B cell (primary cell): ENCODE measurements at regions not wholly inside any gene's neighbourhood (a gene's known extent, or its start where the extent isn't known, plus 50 kb on each side); places are given as distances from the start of the nearest gene placed in this dataset.
A peak's percentile ranks its signal among the peaks of the same experiment; 100 is the strongest.

ENCODE experiments used
- ATAC-seq: fragments of 200-7000 bp; cut with Tn5 transposase; one replicate; pipeline ENCODE4 v1.10.0; 2021; ENCODE audit warnings: low read depth, mild to moderate bottlenecking, moderate number of reproducible peaks, moderate library complexity
- CTCF ChIA-PET: fragments of 350-600 bp; sonication (Branson Sonifier 250); formaldehyde crosslinking; loops from one replicate; lab custom pipeline; 2021; ENCODE audit warnings: antibody characterized with exemption, inconsistent platforms; lab: Charles Lee
- POLR2A ChIA-PET: fragments of 350-600 bp; sonication (Branson Sonifier 250); formaldehyde crosslinking; loops from one replicate; lab custom pipeline; 2021; ENCODE audit warnings: antibody characterized with exemption; lab: Charles Lee
- DNase-seq: peaks from one replicate; pipeline ENCODE4 v3.0.0; 2013
- H2AFZ ChIP-seq: 2 replicates; pipeline ENCODE4 v1.6.1; 2012; ENCODE audit warnings: mild to moderate bottlenecking, low read depth, low read length; ENCODE audit not compliant: insufficient read depth, poor library complexity, severe bottlenecking
- H3K27ac ChIP-seq, 2 donors: 1 replicate in 1 of 2; 2 replicates in 1 of 2; pipeline ENCODE4 v1.5.1; 2012 to 2013; ENCODE audit warnings: low read length in 2 of 2, mild to moderate bottlenecking in 2 of 2, moderate library complexity in 1 of 2
- H3K27me3 ChIP-seq, 4 experiments: fragments of 200-600 bp in 1 of 4; sonication (generic) in 1 of 4; replicated peaks in 1 of 4; 1 replicate in 2 of 4; 2 replicates in 2 of 4; pipeline versions ENCODE4 v1.6.1 to v1.7.0; 2013 to 2016; ENCODE audit warnings: low read length in 3 of 4, mild to moderate bottlenecking in 2 of 4, mixed read lengths in 1 of 4, moderate library complexity in 1 of 4; ENCODE audit not compliant: insufficient read depth in 4 of 4, control insufficient read depth in 3 of 4; ENCODE audit errors: control extremely low read depth in 1 of 4
- H3K36me3 ChIP-seq, 2 experiments: replicated peaks in 1 of 2; 1 replicate in 1 of 2; 2 replicates in 1 of 2; pipeline versions ENCODE4 v1.6.1 to v1.7.1; 2013; ENCODE audit warnings: low read length in 1 of 2; ENCODE audit not compliant: insufficient read depth in 2 of 2, control insufficient read depth in 1 of 2; ENCODE audit errors: control extremely low read depth in 1 of 2, extremely low read depth in 1 of 2
- H3K4me1 ChIP-seq, 2 donors: fragments of 200-600 bp in 1 of 2; sonication (generic) in 1 of 2; 1 replicate in 1 of 2; 2 replicates in 1 of 2; pipeline versions ENCODE4 v1.5.1 to v1.6.1; 2013 to 2017; ENCODE audit warnings: low read length in 2 of 2; ENCODE audit not compliant: control insufficient read depth in 2 of 2, insufficient read depth in 2 of 2
- H3K4me2 ChIP-seq: replicated peaks from 2 replicates; pipeline ENCODE3; 2012; ENCODE audit warnings: mild to moderate bottlenecking, low read depth, low read length; ENCODE audit not compliant: poor library complexity, severe bottlenecking
- H3K4me3 ChIP-seq, 5 experiments: fragments of 200-600 bp in 1 of 5; sonication (generic) in 1 of 5; 1 replicate in 3 of 5; 2 replicates in 2 of 5; pipeline versions ENCODE4 v1.5.1 to v1.7.0; 2011 to 2016; ENCODE audit warnings: low read length in 4 of 5, mild to moderate bottlenecking in 4 of 5, low read depth in 2 of 5, control low read depth in 1 of 5, moderate library complexity in 1 of 5; ENCODE audit not compliant: insufficient read depth in 1 of 5; ENCODE audit errors: control extremely low read depth in 1 of 5, extremely low read depth in 1 of 5
- H3K79me2 ChIP-seq: fragments of 200-600 bp; sonication (generic); one replicate; pipeline ENCODE4 v1.6.0; 2016; ENCODE audit warnings: low read length; ENCODE audit not compliant: control insufficient read depth, insufficient read depth
- H3K9ac ChIP-seq: fragments of 200-600 bp; sonication (generic); 2 replicates; pipeline ENCODE4 v1.6.1; 2017; ENCODE audit warnings: mild to moderate bottlenecking, low read length, moderate library complexity
- H3K9me3 ChIP-seq, 3 donors: one replicate each; pipeline versions ENCODE4 v1.6.1 to v1.7.1; 2013; ENCODE audit warnings: low read length in 2 of 3; ENCODE audit not compliant: control insufficient read depth in 2 of 3, insufficient read depth in 1 of 3; ENCODE audit errors: control extremely low read depth in 1 of 3
- H4K20me1 ChIP-seq: 2 replicates; pipeline ENCODE4 v1.6.0; 2012; ENCODE audit warnings: mild to moderate bottlenecking, low read length; ENCODE audit not compliant: insufficient read depth, control insufficient read depth, poor library complexity, severe bottlenecking
- H3K27ac Mint-ChIP-seq: one replicate; pipeline ENCODE4 v1.8.0; 2021; ENCODE audit warnings: mixed read lengths
- H3K27me3 Mint-ChIP-seq: one replicate; pipeline ENCODE4 v1.8.0; 2021; ENCODE audit warnings: mixed read lengths
- H3K4me1 Mint-ChIP-seq: one replicate; pipeline ENCODE4 v1.8.0; 2021; ENCODE audit warnings: mixed read lengths
- H3K4me3 Mint-ChIP-seq: one replicate; pipeline ENCODE4 v1.8.0; 2021; ENCODE audit warnings: mixed read lengths
- H3K9me3 Mint-ChIP-seq: one replicate; pipeline ENCODE4 v1.8.0; 2022; ENCODE audit warnings: mixed read lengths; ENCODE audit not compliant: insufficient read depth
- CTCF ChIP-seq: fragments of 200-600 bp; IDR thresholded peaks from one replicate; pipeline ENCODE4 v1.8.0; 2022; ENCODE audit warnings: antibody characterized with exemption, mild to moderate bottlenecking
- EZH2 ChIP-seq: IDR thresholded peaks from 2 replicates; pipeline ENCODE4 v1.6.1; 2012; ENCODE audit warnings: borderline replicate concordance, low read depth, mild to moderate bottlenecking, moderate library complexity, low read length; ENCODE audit not compliant: insufficient read depth, poor library complexity, severe bottlenecking
- WGBS: methylation state at CpG from one replicate; pipeline ENCODE4 v1.1.5; 2013; ENCODE audit warnings: missing lambda C conversion rate; ENCODE audit not compliant: insufficient coverage; 5-methylcytosine and 5-hydroxymethylcytosine counted together
- intact Hi-C: fragments of 100-400 bp; cut with micrococcal nuclease; formaldehyde crosslinking; loops from one replicate; pipeline ENCODE4 v1.10.0; 2022

DNA sequence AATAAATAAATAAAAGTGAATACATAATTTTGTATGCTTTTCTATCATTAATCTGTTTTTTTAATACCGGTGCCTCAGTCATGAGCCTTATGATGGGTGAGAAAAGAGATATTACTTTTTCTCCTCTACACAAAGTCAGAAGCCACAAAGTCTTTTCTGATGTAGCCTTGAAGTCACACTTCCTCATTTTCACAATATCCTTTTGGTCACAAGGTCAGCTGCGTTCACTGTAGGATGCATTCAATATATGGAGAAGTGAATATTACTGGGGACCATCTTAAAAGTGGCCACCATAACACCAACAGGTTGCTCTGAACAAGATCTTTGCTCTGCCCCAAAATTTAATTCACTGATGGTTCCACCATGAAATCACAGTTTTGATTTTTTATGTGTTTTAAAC is 83.3 kb upstream of the TNR start:
- H3K4me1 Mint-ChIP-seq: no peaks in the 10 kb centered on the region
- H3K9me3 Mint-ChIP-seq: no peaks in the 10 kb centered on the region
- intact Hi-C loops: no loop called here
- Histone ChIP-seq H3K27ac (no peak overlapping the region), H3K4me3 (no peak overlapping the region), H3K9ac (no peak overlapping the region), H3K27me3 (no peaks in the 10 kb centered on the region), H2AFZ (no peak overlapping the region), H4K20me1 (no peaks in the 10 kb centered on the region), H3K36me3 (no peaks in the 10 kb centered on the region), H3K4me1 (no peaks in the 10 kb centered on the region), H3K4me2 (no peak overlapping the region), H3K9me3 (peaks cover 0 to 2% (median 0%) of the 10 kb centered on the region in 3 donors), H3K79me2 (no peaks in the 10 kb centered on the region)
- DNase-seq: no peak
- POLR2A ChIA-PET: no interaction called here
- CTCF ChIA-PET: no interaction called here
- H3K27ac Mint-ChIP-seq: no peak overlapping the region
- WGBS: no CpG with 5 or more reads among the region's 2 CpGs
- H3K4me3 Mint-ChIP-seq: no peak overlapping the region
- TF ChIP-seq EZH2: no peak
- TF ChIP-seq CTCF: no peak
- no peak for ATAC-seq
- H3K27me3 Mint-ChIP-seq: peaks cover 15% of the 10 kb centered on the region

GRCh38 chr1:175824079-175824478 is 80.7 kb upstream of the TNR start:
- Mint-ChIP-seq H3K27me3 (peaks cover 24% of the 10 kb centered on the region), H3K4me1 (no peaks in the 10 kb centered on the region), H3K9me3 (no peaks in the 10 kb centered on the region), H3K27ac (no peak overlapping the region), H3K4me3 (no peak overlapping the region)
- peak; percentile 21 for TF ChIP-seq CTCF
- no peak for TF ChIP-seq EZH2
- H2AFZ ChIP-seq: no peak overlapping the region
- POLR2A ChIA-PET: no interaction called here
- no peak overlapping the region for H3K4me2 ChIP-seq
- no peaks in the 10 kb centered on the region for H3K4me1 ChIP-seq
- no peak for ATAC-seq
- H4K20me1 ChIP-seq: no peaks in the 10 kb centered on the region
- intact Hi-C loops: loop anchor here (5.0 kb wide), 1 partner anchor 452 kb away; no protein-coding TSS in a partner anchor
- CTCF ChIA-PET: interaction anchor here (0.7 to 2.2 kb wide), 3 partner anchors 342 to 672 kb away, joined by 3 to 14 read pairs (median 4); no protein-coding TSS in a partner anchor
- no peak overlapping the region for H3K27ac ChIP-seq
- H3K4me3 ChIP-seq: no peak overlapping the region
- no peaks in the 10 kb centered on the region for H3K79me2 ChIP-seq
- peak; percentile 18 for DNase-seq
- H3K36me3 ChIP-seq: no peaks in the 10 kb centered on the region
- no peak overlapping the region for H3K9ac ChIP-seq
- WGBS: 100% methylated on average over 1 of the region's 3 CpGs
- no peaks in the 10 kb centered on the region for H3K27me3 ChIP-seq
- H3K9me3 ChIP-seq: peaks cover 0 to 5% (median 0%) of the 10 kb centered on the region in 3 donors
